OCI-LY7 (cell line): ENCODE measurements at regions not wholly inside any gene's neighbourhood (a gene's known extent, or its start where the extent isn't known, plus 50 kb on each side); places are given as distances from the start of the nearest gene placed in this dataset.

Experiments used
- EZH2phosphoT487 ChIP-seq: fragments of 200-600 bp; sonication (generic); IDR thresholded peaks from 2 replicates; pipeline ENCODE4 v1.6.1; 2018; ENCODE audit warnings: low read depth, borderline replicate concordance, mild to moderate bottlenecking, mixed run types, antibody characterized with exemption, low read length, moderate library complexity, mixed read lengths
- TF ChIP-seq, protein P1 (sequence below): fragments of 200-600 bp; sonication (generic); conservative IDR thresholded peaks from 2 replicates; pipeline ENCODE4 v1.5.1; 2014; ENCODE audit warnings: mild to moderate bottlenecking, antibody characterized with exemption, low read length, moderate library complexity, mixed read lengths

DNA sequence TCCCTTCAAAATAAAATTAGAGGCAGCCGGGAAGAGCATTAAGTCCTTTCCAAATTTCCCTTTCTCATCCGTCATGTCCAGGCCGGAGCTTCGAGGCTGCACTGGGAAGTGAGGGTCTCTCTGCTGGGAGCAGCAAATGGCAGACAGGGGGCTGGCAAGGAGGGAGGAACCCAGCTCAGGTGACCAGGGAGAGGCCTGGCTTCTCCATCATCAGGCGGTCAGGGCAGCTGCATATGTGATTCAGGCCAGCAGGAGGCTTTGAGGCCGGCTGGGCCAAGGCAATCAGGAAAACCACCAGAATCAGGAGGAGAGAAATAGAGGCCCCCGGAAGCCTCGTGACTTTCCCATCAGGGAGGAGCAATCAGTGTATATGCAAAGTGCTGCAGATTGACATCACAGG lies 85.0 kb upstream of the RPL38 start:
- TF ChIP-seq EZH2phosphoT487, result no peak
- TF ChIP-seq, protein P1, sequence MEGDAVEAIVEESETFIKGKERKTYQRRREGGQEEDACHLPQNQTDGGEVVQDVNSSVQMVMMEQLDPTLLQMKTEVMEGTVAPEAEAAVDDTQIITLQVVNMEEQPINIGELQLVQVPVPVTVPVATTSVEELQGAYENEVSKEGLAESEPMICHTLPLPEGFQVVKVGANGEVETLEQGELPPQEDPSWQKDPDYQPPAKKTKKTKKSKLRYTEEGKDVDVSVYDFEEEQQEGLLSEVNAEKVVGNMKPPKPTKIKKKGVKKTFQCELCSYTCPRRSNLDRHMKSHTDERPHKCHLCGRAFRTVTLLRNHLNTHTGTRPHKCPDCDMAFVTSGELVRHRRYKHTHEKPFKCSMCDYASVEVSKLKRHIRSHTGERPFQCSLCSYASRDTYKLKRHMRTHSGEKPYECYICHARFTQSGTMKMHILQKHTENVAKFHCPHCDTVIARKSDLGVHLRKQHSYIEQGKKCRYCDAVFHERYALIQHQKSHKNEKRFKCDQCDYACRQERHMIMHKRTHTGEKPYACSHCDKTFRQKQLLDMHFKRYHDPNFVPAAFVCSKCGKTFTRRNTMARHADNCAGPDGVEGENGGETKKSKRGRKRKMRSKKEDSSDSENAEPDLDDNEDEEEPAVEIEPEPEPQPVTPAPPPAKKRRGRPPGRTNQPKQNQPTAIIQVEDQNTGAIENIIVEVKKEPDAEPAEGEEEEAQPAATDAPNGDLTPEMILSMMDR, result no peak
